GM12878 (cell line): ENCODE measurements at regions not wholly inside any gene's neighbourhood (a gene's known extent, or its start where the extent isn't known, plus 50 kb on each side); places are given as distances from the start of the nearest gene placed in this dataset.

Experiments
- ATF7 ChIP-seq: fragments of 450-650 bp; IDR thresholded peaks from 2 replicates; pipeline ENCODE4 v1.6.1; 2016; ENCODE audit warnings: low read depth, mild to moderate bottlenecking
- BHLHE40 ChIP-seq, 2 experiments: fragments of 450-650 bp in 1 of 2; IDR thresholded peaks; 2 replicates each; pipeline ENCODE4 v1.6.1; 2011 to 2017; ENCODE audit warnings: low read depth in 2 of 2, borderline replicate concordance in 1 of 2, improper control_type of control experiment in 1 of 2, low read length in 1 of 2, mild to moderate bottlenecking in 1 of 2
- CHD4 ChIP-seq: fragments of 200-600 bp; sonication (generic); IDR thresholded peaks from 2 replicates; pipeline ENCODE4 v1.6.1; 2016; ENCODE audit warnings: mild to moderate bottlenecking
- CUX1 ChIP-seq: IDR thresholded peaks from 2 replicates; pipeline ENCODE4 v1.6.1; 2012; ENCODE audit warnings: improper control_type of control experiment, low read depth, low read length; ENCODE audit not compliant: insufficient replicate concordance
- ESRRA ChIP-seq: IDR thresholded peaks from 2 replicates; pipeline ENCODE4 v1.6.1; 2012; ENCODE audit warnings: mild to moderate bottlenecking, low read length, improper control_type of control experiment
- NR2C1 ChIP-seq: fragments of 450-650 bp; IDR thresholded peaks from 2 replicates; pipeline ENCODE4 v1.6.1; 2017; ENCODE audit warnings: antibody characterized with exemption, mild to moderate bottlenecking, moderate library complexity
- RAD21 ChIP-seq: IDR thresholded peaks from 2 replicates; pipeline ENCODE4 v1.6.1; 2011; ENCODE audit warnings: mild to moderate bottlenecking, low read depth, low read length, moderate library complexity; ENCODE audit not compliant: insufficient read depth
- RB1 ChIP-seq: fragments of 450-650 bp; formaldehyde crosslinking; IDR thresholded peaks from 2 replicates; pipeline ENCODE4 v1.6.1; 2017; ENCODE audit warnings: mild to moderate bottlenecking, borderline replicate concordance
- ZBTB40 ChIP-seq: fragments of 450-650 bp; IDR thresholded peaks from 2 replicates; pipeline ENCODE4 v1.6.1; 2016; ENCODE audit warnings: mild to moderate bottlenecking, moderate library complexity, borderline replicate concordance

GRCh38 chr13:55410398-55411330, 1730.1 kb upstream of the PRR20A start (continued):
- TF ChIP-seq BHLHE40 (IDR thresholded peaks at IDR 0.05; ENCODE audit: borderline replicate concordance in 1 of 2, low read depth in 2 of 2, low read length in 1 of 2): no peak
- no peak for TF ChIP-seq CHD4
- no peak for TF ChIP-seq RB1
- no peak for TF ChIP-seq RAD21
- no peak for TF ChIP-seq NR2C1
- no peak for TF ChIP-seq CUX1
- TF ChIP-seq ESRRA: no peak
- no peak for TF ChIP-seq ATF7
- TF ChIP-seq ZBTB40: no peak
- TF ChIP-seq, all 136 proteins: peak for 0
